Panc1 (cell line): ENCODE measurements at regions not wholly inside any gene's neighbourhood (a gene's known extent, or its start where the extent isn't known, plus 50 kb on each side); places are given as distances from the start of the nearest gene placed in this dataset.

Experiments used
- SIN3A ChIP-seq: IDR thresholded peaks from 2 replicates; pipeline ENCODE4 v1.6.1; 2012; ENCODE audit warnings: low read depth, mild to moderate bottlenecking, low read length, moderate library complexity, borderline replicate concordance; ENCODE audit not compliant: insufficient read depth
- TF ChIP-seq, protein P1 (sequence below): fragments of 450-650 bp; IDR thresholded peaks from 2 replicates; pipeline ENCODE4 v1.5.1; 2017; ENCODE audit warnings: mild to moderate bottlenecking

DNA sequence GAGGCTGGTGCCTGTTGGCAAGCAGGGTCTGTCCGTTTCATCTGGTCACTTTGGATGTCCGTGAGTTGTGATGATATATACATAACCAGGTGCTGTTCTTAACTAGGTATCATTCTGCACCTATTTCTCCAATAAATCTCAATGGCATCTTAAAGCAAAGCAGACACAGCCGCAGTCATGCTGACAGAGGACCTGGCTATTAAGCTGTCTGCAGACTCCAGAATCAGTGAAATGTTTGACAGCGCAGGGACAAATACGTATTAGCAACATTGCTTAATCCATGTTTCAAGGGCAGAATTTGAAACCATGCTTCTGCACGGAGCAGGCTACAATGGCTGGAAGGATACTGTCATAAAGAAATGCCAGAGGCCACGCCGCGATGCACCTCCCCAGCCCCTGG lies 414.6 kb downstream of the ZNF516 start:
- TF ChIP-seq, protein P1, sequence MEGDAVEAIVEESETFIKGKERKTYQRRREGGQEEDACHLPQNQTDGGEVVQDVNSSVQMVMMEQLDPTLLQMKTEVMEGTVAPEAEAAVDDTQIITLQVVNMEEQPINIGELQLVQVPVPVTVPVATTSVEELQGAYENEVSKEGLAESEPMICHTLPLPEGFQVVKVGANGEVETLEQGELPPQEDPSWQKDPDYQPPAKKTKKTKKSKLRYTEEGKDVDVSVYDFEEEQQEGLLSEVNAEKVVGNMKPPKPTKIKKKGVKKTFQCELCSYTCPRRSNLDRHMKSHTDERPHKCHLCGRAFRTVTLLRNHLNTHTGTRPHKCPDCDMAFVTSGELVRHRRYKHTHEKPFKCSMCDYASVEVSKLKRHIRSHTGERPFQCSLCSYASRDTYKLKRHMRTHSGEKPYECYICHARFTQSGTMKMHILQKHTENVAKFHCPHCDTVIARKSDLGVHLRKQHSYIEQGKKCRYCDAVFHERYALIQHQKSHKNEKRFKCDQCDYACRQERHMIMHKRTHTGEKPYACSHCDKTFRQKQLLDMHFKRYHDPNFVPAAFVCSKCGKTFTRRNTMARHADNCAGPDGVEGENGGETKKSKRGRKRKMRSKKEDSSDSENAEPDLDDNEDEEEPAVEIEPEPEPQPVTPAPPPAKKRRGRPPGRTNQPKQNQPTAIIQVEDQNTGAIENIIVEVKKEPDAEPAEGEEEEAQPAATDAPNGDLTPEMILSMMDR: no peak
- no peak for TF ChIP-seq SIN3A
